Inflammatory macrophage treated with lipopolysaccharide for 4 hours (primary cell): ENCODE measurements at regions not wholly inside any gene's neighbourhood (a gene's known extent, or its start where the extent isn't known, plus 50 kb on each side); places are given as distances from the start of the nearest gene placed in this dataset.
A peak's percentile ranks its signal among the peaks of the same experiment; 100 is the strongest.
"Not testable (repeated sequence)": the region's sequence is repeated elsewhere in the genome, so short reads cannot be mapped to it uniquely, and the experiment has no call there.

Experiments
- DNase-seq: peaks from one replicate; pipeline ENCODE4 v3.0.0-alpha.2; 2020

DNA sequence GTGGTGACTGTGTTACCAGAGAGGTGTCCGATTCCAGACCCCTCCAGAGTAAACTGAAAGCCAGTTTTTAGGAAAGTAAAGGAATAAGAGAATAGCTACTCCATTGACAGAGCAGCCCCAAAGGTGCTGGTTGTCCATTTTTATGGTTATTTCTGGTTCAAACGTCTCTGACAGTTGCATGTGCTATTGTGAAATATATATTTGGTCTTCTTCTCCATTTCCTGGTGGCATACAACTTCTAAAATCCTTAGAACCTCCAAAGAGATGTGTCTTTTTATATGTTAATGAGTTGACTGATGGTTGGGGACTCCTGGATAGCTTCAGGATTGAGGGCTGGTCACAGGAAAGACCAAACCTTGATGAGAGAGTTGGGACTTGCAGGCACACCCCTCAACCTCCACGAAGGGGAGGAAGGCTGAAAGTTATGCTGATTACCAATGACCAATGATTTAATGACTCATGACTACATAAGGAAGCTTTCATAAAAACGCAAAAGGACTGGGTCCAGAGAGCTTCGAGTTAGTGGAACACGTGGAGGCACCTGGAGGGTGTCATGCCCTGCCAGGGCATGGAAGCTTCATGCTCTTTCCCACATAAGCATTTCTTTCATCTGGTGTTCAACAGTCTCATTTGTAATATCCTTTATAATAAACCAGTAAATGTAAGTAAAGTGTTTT is 100.7 kb downstream of the SLC16A1 start:
- DNase-seq: no peak

DNA sequence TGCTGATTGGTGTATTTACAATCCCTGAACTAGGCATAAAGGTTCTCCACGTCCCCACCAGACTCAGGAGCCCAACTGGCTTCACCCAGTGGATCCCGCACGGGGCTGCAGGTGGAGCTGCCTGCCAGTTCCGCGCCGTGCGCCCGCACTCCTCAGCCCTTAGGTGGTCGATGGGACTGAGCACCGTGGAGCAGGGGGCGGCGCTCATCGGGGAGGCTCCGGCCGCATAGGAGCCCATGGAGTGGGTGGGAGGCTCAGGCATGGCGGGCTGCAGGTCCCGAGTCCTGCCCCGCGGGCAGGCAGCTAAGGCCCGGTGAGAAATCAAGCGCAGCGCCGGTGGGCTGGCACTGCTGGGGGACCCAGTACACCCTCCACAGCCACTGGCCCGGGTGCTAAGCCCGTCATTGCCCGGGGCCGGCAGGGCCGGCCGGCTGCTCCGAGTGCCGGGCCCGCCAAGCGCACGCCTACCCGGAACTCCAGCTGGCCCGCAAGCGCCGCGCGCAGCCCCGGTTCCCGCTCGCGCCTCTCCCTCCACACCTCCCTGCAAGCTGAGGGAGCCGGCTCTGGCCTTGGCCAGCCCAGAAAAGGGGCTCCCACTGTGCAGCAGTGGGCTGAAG is 101.5 kb downstream of the SLC16A1 start:
- not testable (repeated sequence) for DNase-seq

DNA sequence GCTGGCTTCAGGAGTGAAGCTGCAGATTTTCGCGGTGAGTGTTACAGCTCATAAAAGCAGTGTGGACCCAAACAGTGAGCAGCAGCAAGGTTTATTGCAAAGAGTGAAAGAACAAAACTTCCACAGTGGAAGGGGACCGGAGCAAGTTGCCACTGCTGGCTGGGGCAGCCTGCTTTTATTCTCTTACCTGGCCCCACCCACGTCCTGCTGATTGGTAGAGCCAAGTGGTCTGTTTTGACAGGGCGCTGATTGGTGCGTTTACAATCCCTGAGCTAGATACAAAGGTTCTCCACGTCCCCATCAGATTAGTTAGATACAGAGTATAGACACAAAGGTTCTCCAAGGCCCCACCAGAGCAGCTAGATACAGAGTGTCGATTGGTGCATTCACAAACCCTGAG is 102.1 kb downstream of the SLC16A1 start:
- not testable (repeated sequence) for DNase-seq

DNA sequence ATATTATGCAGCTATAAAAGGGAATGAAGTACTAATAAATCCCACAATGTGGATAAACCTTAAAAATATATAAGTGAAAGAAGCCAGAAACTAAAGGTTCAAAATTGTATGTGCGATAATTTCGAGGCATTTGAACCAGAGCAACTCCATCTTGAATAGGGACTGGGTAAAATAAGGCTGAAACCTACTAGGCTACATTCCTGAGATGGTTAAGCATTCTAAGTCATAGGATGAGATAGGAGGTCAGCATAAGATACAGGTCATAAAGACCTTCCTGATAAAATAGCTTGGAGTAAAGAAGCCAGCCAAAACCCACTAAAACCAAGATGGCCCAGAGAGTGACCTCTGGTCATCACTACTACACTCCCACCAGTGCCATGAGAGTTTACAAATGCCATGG is 103.1 kb downstream of the SLC16A1 start:
- DNase-seq: no peak

DNA sequence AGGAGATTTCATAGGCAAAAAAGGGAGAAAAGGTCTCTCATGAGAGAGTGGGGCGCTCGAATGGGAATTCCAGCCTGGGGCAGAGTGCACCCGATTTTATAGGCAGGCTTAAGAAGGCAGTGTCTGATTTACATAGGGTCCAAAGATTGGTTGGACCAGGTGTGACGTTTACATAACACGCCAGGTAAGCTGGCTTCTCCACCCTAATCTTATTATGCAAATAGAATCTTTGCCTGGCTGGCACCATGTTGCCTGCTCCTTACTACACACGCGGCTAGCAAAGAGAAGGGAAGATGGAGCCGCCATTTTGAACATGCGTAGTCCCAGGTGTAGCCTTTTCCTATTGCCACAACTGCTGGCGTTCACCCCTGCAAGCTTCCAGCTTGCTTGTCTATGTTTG is 103.7 kb downstream of the SLC16A1 start:
- DNase-seq: no peak

DNA sequence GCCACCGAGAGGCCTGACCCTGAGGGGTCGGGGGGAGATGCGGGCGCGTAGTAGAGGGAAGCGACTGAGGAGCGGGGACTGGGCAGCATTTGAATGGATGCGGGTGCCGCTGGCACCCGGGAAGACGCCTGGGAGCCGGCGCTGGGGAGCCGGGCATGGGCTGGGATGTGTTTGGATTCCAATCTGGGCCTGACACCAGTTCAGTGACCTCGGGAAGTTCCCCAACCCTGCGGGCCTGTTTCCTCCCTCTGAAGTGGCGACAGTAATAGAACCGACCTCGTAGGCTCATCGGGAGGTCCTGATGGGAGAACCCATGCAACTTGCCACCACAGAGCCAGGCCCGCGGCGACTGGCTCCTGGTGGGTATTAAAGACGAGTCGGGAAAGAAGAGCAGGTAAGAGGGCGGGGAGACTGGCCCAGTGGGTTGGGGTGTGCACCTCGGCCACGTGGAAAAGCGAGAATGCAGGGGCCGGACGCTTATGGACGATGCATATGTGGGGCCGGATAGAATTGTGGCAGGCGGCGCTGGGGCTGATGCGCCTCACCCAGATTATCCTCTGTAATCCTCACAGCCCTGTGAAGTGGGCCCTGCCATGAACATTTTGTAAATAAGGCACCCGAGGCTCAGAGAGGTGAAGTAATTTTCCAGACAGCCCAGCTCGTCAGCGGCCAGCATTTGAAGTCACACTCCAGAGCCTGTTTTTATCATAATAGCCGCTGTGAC is 105.8 kb downstream of the SLC16A1 start:
- no peak for DNase-seq

DNA sequence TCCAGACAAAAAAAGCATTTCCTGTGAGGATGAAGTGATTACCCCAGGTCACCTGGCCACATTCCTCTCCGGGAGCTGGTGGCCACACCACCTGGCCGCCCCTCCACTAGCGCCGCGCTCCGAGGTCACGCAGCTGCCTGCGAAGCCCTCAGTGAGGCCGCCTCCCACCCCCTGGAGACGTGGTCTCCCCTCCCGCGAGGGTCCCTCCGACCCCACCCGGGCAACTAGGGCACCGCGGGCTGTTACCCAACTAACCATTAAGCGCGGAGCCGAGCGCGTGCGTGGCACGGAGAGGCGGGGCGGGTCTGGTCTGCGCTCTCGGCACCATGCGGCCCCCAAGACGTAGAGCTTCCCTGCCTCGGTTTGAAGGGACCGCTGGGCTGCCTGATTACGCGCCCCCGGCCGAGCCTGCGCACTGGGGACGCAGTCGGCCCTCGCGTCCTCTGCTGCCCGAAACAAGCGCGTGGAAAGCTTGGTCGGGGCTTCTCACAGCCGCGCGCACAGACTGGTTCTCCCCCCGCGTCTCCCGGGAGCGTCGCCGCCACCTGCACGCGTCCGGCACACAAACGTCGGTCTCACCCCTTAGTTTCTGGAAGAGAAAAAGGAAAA is 106.5 kb downstream of the SLC16A1 start:
- no peak for DNase-seq

DNA sequence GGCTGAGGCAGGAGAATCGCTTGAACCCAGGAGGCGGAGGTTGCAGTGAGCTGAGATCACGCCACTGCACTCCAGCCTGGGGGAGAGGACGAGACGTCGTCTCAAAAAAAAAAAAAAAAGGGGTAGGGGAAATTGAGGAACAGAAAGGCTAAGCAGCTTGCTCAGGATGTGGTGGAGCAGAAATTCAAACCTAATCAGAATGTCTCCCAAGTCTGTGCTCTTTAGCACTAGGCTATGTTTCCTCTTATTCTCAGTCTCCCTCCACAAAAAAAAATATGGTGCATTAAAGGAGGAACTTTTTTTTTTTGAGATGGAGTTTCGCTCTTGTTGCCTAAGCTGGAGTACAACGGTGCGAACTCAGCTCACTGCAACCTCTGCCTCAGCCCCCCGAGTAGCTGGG is 114.2 kb downstream of the SLC16A1 start:
- peak; percentile 67 for DNase-seq

DNA sequence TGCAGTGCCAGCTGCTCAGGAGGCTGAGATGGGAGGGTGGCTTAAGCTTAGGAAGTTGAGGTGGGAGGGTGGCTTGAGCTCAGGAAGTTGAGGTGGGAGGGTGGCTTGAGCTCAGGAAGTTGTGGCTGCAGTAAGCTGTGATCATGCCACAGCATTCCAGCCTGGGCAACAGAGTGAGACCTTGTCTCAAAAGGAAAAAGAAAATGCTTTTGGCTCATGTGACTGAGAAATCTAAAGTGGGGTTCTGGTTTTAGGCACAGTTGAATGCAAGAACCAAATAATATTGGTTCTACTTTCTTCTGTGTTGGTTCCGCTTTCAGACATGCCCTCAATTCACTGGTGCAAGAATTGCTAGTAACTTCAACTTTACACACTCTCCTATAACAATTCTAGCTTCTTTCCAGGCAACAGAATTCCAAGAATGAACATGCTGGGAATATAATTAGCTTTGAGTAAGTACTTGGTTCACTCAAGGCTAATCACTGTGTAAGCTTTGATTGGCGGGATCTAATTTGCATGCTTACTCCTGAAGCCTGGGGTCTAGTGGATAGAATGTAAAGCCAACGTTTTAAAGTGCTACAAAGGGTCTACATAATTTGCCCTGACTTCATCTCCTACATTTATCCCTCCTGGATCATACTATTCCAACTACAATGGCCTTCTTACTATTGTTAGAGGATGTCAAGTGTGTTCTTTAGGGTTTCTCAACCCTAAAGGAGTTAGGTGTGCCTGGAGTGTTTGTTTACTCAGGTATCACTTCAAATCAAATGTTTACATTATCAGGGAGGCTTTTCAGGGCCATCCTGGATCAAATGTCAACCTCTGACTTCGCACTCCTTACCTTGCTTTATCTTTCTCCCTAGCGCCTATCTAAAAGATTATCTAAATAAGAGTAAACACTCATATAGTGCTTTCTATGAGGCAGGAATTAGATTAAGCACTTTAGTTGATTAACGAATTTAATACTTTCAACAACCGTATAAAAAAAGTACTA is 115.1 kb downstream of the SLC16A1 start:
- peak; percentile 66 for DNase-seq

DNA sequence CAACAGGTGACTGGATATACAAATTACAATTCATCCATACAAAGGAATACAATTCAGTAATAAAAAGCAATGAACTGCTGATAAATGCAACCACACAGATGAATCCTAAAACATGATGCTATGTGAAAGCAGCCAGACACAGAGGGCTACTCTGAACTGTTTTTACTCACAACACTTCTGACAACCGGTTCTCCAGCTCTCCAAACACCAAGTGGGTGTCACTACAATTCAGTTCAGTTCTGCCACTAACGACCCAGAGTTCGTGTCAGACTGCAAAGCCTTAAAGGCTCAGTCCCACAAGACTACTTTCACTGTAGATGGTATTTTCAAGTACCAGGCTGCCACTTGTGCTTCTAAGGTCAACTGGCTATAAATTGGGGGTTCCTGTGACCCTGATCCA is 119.4 kb downstream of the SLC16A1 start:
- no peak for DNase-seq

DNA sequence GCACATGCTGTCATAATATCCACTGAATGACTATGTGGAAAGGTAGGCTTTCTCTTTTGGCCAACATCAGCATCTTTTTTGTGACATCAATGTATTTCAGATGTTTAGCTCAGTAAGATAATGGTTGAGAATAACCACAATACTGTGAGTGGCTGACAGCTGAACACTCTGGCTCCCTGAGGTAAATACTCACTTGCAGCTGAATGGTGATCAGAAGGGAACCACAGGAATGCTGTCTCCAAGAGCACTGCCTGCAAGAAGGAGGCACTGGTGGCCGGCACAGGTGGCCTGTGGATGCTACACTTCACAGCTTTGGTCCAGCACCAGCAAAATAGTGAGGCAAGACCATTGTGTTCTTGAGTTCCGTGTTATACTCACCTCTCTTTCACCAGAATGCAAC is 118.7 kb upstream of the PPM1J start:
- no peak for DNase-seq

DNA sequence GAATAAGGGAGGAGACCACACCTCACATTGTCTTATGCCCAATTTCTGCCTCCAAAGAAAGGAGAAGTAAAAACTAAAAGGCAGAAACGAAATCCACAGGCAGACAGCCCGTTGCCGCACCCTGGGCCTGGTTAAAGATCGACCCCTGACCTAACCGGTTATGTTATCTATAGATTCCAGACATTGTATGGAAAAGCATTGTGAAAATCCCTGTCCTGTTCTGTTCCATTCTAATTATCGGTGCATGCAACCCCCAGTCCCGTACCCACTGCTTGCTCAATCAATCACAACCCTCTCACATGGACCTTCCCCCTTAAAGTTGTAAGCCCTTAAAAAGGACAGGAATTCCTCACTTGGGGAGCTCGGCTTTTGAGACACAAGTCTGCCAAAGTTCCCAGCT is 117.1 kb upstream of the PPM1J start:
- DNase-seq: not testable (repeated sequence)

DNA sequence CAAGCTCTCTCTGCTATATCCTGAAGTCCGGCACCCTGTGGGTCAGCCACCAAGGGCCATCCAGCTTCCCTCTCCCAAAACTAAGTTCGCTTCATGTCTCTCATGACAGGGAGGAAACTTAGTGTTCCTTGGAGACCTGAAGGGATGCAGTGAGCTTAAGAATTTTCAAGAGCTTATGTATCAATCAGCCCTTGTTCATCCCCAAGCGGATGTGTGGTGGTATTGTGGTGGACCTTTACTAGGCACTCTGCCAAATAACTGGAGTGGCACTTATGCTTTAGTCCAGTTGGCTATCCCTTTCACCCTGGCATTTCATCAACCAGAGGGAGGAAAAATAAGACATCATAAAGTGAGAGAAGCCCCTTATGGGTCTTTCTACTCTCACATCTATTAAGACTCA is 114.6 kb upstream of the PPM1J start:
- DNase-seq: not testable (repeated sequence)

DNA sequence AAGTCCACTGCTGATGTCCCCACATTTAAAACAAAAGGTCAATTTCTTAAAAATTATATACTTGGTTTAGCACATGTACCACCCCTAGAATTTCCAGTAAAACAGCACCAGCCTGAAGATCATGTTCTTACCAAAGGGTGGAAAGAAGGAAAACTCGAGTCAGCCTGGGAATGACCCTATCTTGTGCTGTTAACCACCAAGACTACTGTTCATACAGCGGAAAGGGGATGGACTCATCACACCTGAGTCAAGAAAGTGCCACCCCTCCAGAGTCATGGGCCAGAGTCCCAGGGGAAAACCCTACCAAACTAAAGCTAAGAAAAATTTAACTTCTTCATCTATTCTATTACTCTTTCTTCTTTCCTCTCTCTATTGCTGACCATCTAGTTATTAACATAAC is 113.6 kb upstream of the PPM1J start:
- DNase-seq: no peak

DNA sequence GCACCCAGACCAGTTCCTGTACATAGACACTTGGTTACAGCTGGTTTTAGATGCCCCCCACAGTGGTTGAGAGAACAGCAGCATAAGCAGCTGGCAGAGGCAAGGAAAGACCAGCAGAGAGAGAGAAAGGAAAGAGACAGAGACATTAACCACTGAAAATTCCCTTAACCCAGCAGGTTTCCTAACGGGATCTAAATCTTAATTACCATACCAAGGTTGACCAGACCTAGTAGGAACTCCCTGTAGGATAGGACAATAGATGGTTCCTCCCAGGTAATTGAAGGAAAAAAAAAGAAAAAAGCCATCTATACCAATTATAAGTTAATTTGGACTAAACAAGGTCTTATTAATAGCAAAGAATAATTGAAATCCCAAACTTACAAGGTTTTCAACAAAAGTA is 112.3 kb upstream of the PPM1J start:
- DNase-seq: not testable (repeated sequence)

DNA sequence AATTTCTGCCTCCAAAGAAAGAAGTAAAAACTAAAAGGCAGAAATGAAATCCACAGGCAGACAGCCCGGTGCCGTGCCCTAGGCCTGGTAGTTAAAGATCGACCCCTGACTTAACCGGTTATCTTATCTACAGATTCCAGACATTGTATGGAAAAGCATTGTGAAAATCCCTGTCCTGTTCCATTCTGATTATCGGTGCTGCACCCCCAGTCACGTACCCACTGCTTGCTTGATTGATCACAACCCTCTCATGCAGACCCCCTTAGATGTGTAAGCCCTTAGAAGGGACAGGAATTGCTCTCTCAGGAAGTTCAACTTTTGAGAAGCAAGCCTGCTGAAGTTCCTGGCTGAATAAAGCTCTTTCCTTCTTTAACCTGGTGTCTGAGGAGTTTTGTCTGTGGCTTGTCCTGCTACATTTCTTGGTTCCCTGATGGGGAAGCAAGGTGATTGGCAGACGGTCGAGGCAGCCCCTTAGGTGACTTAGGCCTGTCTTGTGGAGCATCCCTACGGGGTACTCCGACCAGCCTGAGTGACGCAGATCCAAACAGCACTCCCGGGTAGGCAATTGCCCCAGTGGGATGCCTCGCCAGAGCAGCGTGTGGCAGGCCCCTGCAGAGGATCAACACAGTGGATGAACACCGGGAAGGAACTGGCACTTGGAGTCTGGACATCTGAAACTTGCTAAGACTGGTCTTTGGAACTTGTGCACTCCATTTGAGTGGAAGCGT is 111.2 kb upstream of the PPM1J start:
- no peak for DNase-seq

DNA sequence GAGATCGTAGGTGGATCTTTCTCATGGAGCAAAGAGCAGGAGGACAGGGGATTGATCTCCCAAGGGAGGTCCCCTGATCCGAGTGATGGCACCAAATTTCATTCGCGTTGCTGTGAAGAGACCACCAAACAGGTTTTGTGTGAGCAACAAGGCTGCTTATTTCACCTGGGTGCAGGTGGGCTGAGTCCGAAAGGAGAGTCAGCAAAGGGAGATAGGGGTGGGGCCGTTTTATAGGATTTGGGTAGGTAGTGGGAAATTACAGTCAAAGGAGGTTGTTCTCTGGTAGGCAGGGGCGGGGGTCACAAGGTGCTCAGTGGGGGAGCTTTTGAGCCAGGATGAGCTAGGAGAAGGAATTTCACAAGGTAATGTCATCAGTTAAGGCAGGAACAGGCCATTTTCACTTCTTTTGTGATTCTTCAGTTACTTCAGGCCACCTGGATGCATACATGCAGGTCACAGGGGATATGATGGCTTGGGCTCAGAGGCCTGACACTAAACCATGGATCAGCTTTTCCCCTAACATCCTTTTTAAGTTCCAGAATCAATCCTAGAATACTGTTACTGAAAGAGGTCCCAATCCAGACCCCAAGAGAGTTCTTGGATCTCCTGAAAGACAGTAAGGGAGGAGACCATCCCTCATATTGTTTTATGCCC is 110.6 kb upstream of the PPM1J start:
- not testable (repeated sequence) for DNase-seq

DNA sequence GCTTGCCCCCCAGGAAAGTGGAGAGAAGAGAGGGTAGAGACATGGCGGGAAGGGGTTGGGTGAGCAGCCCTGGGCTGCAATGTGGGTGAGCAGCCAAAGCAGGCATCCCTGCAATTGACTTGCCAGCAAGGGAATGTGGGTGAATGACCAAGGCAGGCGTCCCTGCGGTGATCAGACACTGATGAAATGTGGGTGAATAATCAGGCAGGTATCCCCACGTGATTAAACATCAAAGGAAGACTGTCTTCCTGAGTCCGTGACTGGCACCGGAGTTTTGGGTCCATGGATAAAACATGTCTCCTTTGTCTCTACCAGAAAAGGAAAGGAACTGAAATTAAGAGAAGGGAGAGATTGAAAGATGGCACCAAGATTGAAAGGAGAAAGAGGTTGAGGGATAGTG is 109.9 kb upstream of the PPM1J start:
- DNase-seq: not testable (repeated sequence)

DNA sequence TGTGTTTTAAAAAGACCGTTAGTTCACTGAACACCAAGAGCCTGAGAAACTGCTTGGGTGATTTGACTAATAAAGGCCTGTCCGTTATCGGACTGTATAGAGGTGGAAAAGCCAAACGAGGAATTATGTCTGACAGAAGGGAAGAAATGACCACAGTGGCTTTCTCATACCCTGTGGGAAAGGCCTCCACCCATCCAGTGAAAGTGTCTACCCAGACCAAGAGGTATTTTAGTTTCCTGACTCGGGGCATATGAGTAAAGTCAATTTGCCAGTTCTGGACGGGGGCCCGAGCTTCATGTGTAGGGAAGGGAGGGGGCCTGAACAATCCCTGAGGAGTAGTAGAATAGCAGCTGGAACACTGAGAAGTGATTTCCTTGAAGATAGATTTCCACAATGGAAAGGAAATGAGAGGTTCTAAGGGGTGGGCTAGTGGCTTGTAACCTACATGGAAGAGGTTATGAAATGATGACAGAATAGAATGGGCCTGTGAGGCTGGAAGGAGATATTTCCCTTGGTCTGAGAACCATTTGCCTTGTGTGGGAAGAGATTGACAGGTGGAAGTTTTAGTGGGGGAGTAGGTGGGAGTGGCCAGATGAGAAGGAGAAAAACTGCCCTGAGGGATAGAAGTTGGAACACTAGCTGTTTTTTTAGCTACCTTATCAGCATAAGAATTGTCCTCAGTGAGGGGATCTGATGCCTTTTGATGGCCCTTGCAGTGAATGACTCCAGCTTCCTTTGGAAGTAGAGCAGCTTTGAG is 106.4 kb upstream of the PPM1J start:
- DNase-seq: peak; percentile 7

DNA sequence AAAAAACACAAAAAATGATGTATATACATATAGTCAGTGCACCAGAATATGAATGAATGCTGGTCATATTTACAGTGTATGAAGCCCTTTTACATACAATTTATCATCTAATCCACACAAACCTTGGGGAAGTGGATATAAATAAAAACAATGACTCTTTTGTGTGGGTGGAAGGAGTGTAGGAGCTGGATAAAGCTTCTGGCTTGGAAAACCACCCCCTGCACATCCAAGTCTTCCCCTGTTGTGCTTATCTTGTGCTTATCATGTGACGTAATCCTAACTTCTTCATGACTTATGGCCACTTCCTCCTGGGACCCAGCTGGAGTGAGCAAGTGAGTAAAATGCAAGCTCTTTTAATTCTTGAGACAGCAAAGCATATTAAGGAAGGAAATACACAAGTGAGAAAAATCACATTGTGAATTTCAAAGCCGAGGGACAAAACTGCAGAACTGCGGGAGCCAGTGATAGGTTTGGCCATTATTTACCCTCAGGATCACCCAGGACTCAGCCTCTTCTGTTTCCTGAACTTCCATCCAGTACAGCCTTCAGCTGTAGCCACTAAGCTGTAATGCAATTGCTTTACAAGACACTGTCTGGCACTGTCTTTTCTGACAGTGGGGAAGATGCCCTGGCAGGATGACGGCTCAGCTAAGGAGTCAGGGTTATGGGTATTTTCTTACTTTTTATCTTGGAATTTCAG is 104.0 kb upstream of the PPM1J start:
- peak; percentile 85 for DNase-seq
